ENCODE measurements at regions not wholly inside any gene's neighbourhood (a gene's known extent, or its start where the extent isn't known, plus 50 kb on each side); places are given as distances from the start of the nearest gene placed in this dataset.

GRCh38 chr13:85666356-85666755 lies 132.9 kb downstream of the SLITRK6 start:
- Histone ChIP-seq H3K9me3 (ENCODE audit: low read depth, low read length, poor library complexity, severe bottlenecking) (no peaks in the 10 kb centered on the region), H3K4me3 (ENCODE audit: low read depth, low read length, poor library complexity, severe bottlenecking) (no peak overlapping the region), H3K27me3 (replicated peaks; ENCODE audit: insufficient read depth, low read depth, low read length, poor library complexity) (no peaks in the 10 kb centered on the region), H3K27ac (ENCODE audit: low read depth, low read length, poor library complexity, severe bottlenecking) (no peak overlapping the region), H3K4me1 (ENCODE audit: insufficient read depth, low read length, poor library complexity, severe bottlenecking) (peaks cover 12% of the 10 kb centered on the region), H3K36me3 (ENCODE audit: insufficient read depth, low read length, poor library complexity, severe bottlenecking) (no peaks in the 10 kb centered on the region)
- no TSS peak for BruUV-seq (replicated peaks)
- no peak for DNase-seq (ENCODE audit: low spot score)
- ChIA-PET CTCF (no interaction called here), POLR2A (ENCODE audit: low non-redundant PET) (no interaction called here)
- intact Hi-C loops (cut with micrococcal nuclease; ENCODE audit: unreplicated experiment) = no loop called here
- TF ChIP-seq CTCF (conservative IDR thresholded peaks at IDR 0.05; ENCODE audit: low read depth, low read length) (no peak), EZH2 (IDR thresholded peaks at IDR 0.05; ENCODE audit: borderline replicate concordance, low read depth, low read length, poor library complexity, severe bottlenecking) (no peak)

- TF ChIP-seq CTCF (conservative IDR thresholded peaks at IDR 0.05; ENCODE audit: low read depth, low read length) (no peak), EZH2 (IDR thresholded peaks at IDR 0.05; ENCODE audit: borderline replicate concordance, low read depth, low read length, poor library complexity, severe bottlenecking) (no peak)
- peak; percentile 17 for DNase-seq (ENCODE audit: low spot score)
These were observed 133.9 kb downstream of the SLITRK6 start for GRCh38 chr13:85665286-85665685.

GRCh38 chr13:85663856-85664255 lies 135.4 kb downstream of the SLITRK6 start:
- Histone ChIP-seq H3K4me1 (ENCODE audit: insufficient read depth, low read length, poor library complexity, severe bottlenecking) (peaks cover 12% of the 10 kb centered on the region), H3K36me3 (ENCODE audit: insufficient read depth, low read length, poor library complexity, severe bottlenecking) (no peaks in the 10 kb centered on the region), H3K4me3 (ENCODE audit: low read depth, low read length, poor library complexity, severe bottlenecking) (no peak overlapping the region), H3K27ac (ENCODE audit: low read depth, low read length, poor library complexity, severe bottlenecking) (no peak overlapping the region), H3K9me3 (ENCODE audit: low read depth, low read length, poor library complexity, severe bottlenecking) (no peaks in the 10 kb centered on the region), H3K27me3 (replicated peaks; ENCODE audit: insufficient read depth, low read depth, low read length, poor library complexity) (no peaks in the 10 kb centered on the region)
- DNase-seq (ENCODE audit: low spot score) = no peak
- intact Hi-C loops (cut with micrococcal nuclease; ENCODE audit: unreplicated experiment) = no loop called here
- no peak for TF ChIP-seq EZH2 (IDR thresholded peaks at IDR 0.05; ENCODE audit: borderline replicate concordance, low read depth, low read length, poor library complexity, severe bottlenecking)
- TF ChIP-seq CTCF (conservative IDR thresholded peaks at IDR 0.05; ENCODE audit: low read depth, low read length) = no peak
- POLR2A ChIA-PET (ENCODE audit: low non-redundant PET) = no interaction called here
- no TSS peak for BruUV-seq (replicated peaks)
- CTCF ChIA-PET = no interaction called here

More at GRCh38 chr13:85665286-85665685, 133.9 kb downstream of the SLITRK6 start:
- Histone ChIP-seq H3K36me3 (ENCODE audit: insufficient read depth, low read length, poor library complexity, severe bottlenecking) (no peaks in the 10 kb centered on the region), H3K4me1 (ENCODE audit: insufficient read depth, low read length, poor library complexity, severe bottlenecking) (peaks cover 12% of the 10 kb centered on the region), H3K4me3 (ENCODE audit: low read depth, low read length, poor library complexity, severe bottlenecking) (no peak overlapping the region), H3K27me3 (replicated peaks; ENCODE audit: insufficient read depth, low read depth, low read length, poor library complexity) (no peaks in the 10 kb centered on the region), H3K27ac (ENCODE audit: low read depth, low read length, poor library complexity, severe bottlenecking) (no peak overlapping the region), H3K9me3 (ENCODE audit: low read depth, low read length, poor library complexity, severe bottlenecking) (no peaks in the 10 kb centered on the region)
- intact Hi-C loops (cut with micrococcal nuclease; ENCODE audit: unreplicated experiment) = no loop called here
- no TSS peak for BruUV-seq (replicated peaks)
- ChIA-PET CTCF (no interaction called here), POLR2A (ENCODE audit: low non-redundant PET) (no interaction called here)
